Smooth muscle cell (in vitro differentiated cells): ENCODE measurements at regions not wholly inside any gene's neighbourhood (a gene's known extent, or its start where the extent isn't known, plus 50 kb on each side); places are given as distances from the start of the nearest gene placed in this dataset.

Experiments
- DNase-seq: peaks from one replicate; lab custom pipeline; 2025; ENCODE audit not compliant: unreplicated experiment; lab: John Stamatoyannopoulos, UW
- H2AFZ ChIP-seq: fragments of 200-600 bp; sonication (generic); 2 replicates; pipeline ENCODE4 v1.6.0; 2016; ENCODE audit warnings: antibody characterized with exemption, low read depth, mild to moderate bottlenecking
- H3F3A ChIP-seq: fragments of 200-600 bp; sonication (generic); 2 replicates; pipeline ENCODE4 v1.6.0; 2017; ENCODE audit warnings: antibody characterized with exemption, low read depth
- H3K27ac ChIP-seq: fragments of 200-600 bp; sonication (generic); 2 replicates; pipeline ENCODE4 v1.5.1; 2016; ENCODE audit warnings: low read depth, mild to moderate bottlenecking
- H3K27me3 ChIP-seq: fragments of 200-600 bp; sonication (generic); 2 replicates; pipeline ENCODE4 v1.6.1; 2016; ENCODE audit warnings: low read depth, mild to moderate bottlenecking
- H3K36me3 ChIP-seq: fragments of 200-600 bp; sonication (generic); 2 replicates; pipeline ENCODE4 v1.5.1; 2016; ENCODE audit warnings: low read depth
- H3K4me1 ChIP-seq: fragments of 200-600 bp; sonication (generic); 2 replicates; pipeline ENCODE4 v1.5.1; 2016; ENCODE audit warnings: low read depth
- H3K4me2 ChIP-seq: fragments of 200-600 bp; sonication (generic); 2 replicates; pipeline ENCODE4 v1.6.0; 2016; ENCODE audit warnings: mild to moderate bottlenecking
- H3K4me3 ChIP-seq: fragments of 200-600 bp; sonication (generic); 2 replicates; pipeline ENCODE4 v1.5.1; 2016; ENCODE audit warnings: mild to moderate bottlenecking
- H3K79me2 ChIP-seq: fragments of 200-600 bp; sonication (generic); 2 replicates; pipeline ENCODE4 v1.6.0; 2016; ENCODE audit warnings: low read depth, mild to moderate bottlenecking
- H3K9ac ChIP-seq: fragments of 200-600 bp; sonication (generic); 2 replicates; pipeline ENCODE4 v1.6.0; 2016; ENCODE audit warnings: low read depth
- H3K9me3 ChIP-seq: fragments of 200-600 bp; sonication (generic); replicated peaks from 2 replicates; pipeline ENCODE4 v1.5.1; 2016; ENCODE audit warnings: low read depth
- H4K20me1 ChIP-seq: fragments of 200-600 bp; sonication (generic); 2 replicates; pipeline ENCODE4 v1.6.0; 2016; ENCODE audit warnings: low read depth
- CTCF ChIP-seq: fragments of 200-600 bp; sonication (generic); IDR thresholded peaks from 2 replicates; pipeline ENCODE4 v1.5.1; 2017; ENCODE audit warnings: borderline replicate concordance, mild to moderate bottlenecking, antibody characterized with exemption; ENCODE audit not compliant: insufficient read depth, poor library complexity, severe bottlenecking
- WGBS: methylation state at CpG from one replicate; pipeline ENCODE4 v1.1.7; 2016; ENCODE audit warnings: low lambda C conversion rate; 5-methylcytosine and 5-hydroxymethylcytosine counted together

GRCh38 chr4:137632842-137633241 is 100.5 kb upstream of the PCDH18 start:
- Histone ChIP-seq H3K4me1 (peaks cover 11% of the 10 kb centered on the region), H3K79me2 (no peaks in the 10 kb centered on the region), H3K27ac (no peak overlapping the region), H3F3A (no peaks in the 10 kb centered on the region), H3K9ac (no peak overlapping the region), H4K20me1 (no peaks in the 10 kb centered on the region), H2AFZ (no peak overlapping the region), H3K9me3 (no peaks in the 10 kb centered on the region), H3K27me3 (no peaks in the 10 kb centered on the region), H3K4me2 (no peak overlapping the region), H3K36me3 (no peaks in the 10 kb centered on the region), H3K4me3 (no peak overlapping the region)
- no peak for TF ChIP-seq CTCF
- WGBS: 97% methylated on average over 1 of the region's 1 CpG
- DNase-seq: no peak

GRCh38 chr4:137631605-137632004 is 99.3 kb upstream of the PCDH18 start:
- Histone ChIP-seq H4K20me1 (no peaks in the 10 kb centered on the region), H3K4me1 (peaks cover 19% of the 10 kb centered on the region), H3K4me2 (no peak overlapping the region), H3F3A (no peaks in the 10 kb centered on the region), H3K4me3 (no peak overlapping the region), H3K9ac (no peak overlapping the region), H3K9me3 (no peaks in the 10 kb centered on the region), H3K27ac (no peak overlapping the region), H3K27me3 (no peaks in the 10 kb centered on the region), H3K79me2 (no peaks in the 10 kb centered on the region), H3K36me3 (no peaks in the 10 kb centered on the region), H2AFZ (no peak overlapping the region)
- no peak for DNase-seq
- WGBS: 100% methylated on average over 2 of the region's 2 CpGs
- no peak for TF ChIP-seq CTCF

GRCh38 chr4:137630252-137630651 is 98.0 kb upstream of the PCDH18 start:
- Histone ChIP-seq H3K79me2 (no peaks in the 10 kb centered on the region), H3K27ac (no peak overlapping the region), H3K27me3 (no peaks in the 10 kb centered on the region), H3F3A (no peaks in the 10 kb centered on the region), H3K4me3 (no peak overlapping the region), H3K4me1 (peaks cover 12% of the 10 kb centered on the region), H3K4me2 (no peak overlapping the region), H3K9me3 (no peaks in the 10 kb centered on the region), H3K36me3 (no peaks in the 10 kb centered on the region), H3K9ac (no peak overlapping the region), H4K20me1 (no peaks in the 10 kb centered on the region), H2AFZ (no peak overlapping the region)
- 91% methylated on average over 2 of the region's 2 CpGs for WGBS
- DNase-seq: no peak
- TF ChIP-seq CTCF: no peak

GRCh38 chr4:137627739-137628460 is 95.6 kb upstream of the PCDH18 start:
- TF ChIP-seq CTCF: no peak
- no peak overlapping the region for H3K9ac ChIP-seq

More at GRCh38 chr4:137627739-137628460, 95.6 kb upstream of the PCDH18 start:
- no peak overlapping the region for H3K4me2 ChIP-seq
- H3K79me2 ChIP-seq: no peaks in the 10 kb centered on the region
- peaks cover 20% of the 10 kb centered on the region for H3K4me1 ChIP-seq
- H2AFZ ChIP-seq: no peak overlapping the region
- no peak overlapping the region for H3K4me3 ChIP-seq
- no peaks in the 10 kb centered on the region for H3K36me3 ChIP-seq
- H3F3A ChIP-seq: no peaks in the 10 kb centered on the region
- WGBS: 90% methylated on average over 2 of the region's 2 CpGs
- no peak for DNase-seq
- H3K27ac ChIP-seq: no peak overlapping the region
- no peaks in the 10 kb centered on the region for H4K20me1 ChIP-seq
- no peaks in the 10 kb centered on the region for H3K9me3 ChIP-seq
- no peaks in the 10 kb centered on the region for H3K27me3 ChIP-seq
